HFF-Myc (cell line): ENCODE measurements at regions not wholly inside any gene's neighbourhood (a gene's known extent, or its start where the extent isn't known, plus 50 kb on each side); places are given as distances from the start of the nearest gene placed in this dataset.
A peak's percentile ranks its signal among the peaks of the same experiment; 100 is the strongest.

Source experiments
- DNase-seq: peaks from one replicate; pipeline ENCODE4 v3.0.0-alpha.2; 2011; ENCODE audit warnings: low read depth; ENCODE audit errors: extremely low read depth
- H3K4me3 ChIP-seq: replicated peaks from 2 replicates; pipeline ENCODE4 v1.5.1; 2011; ENCODE audit warnings: low read depth, mild to moderate bottlenecking, control low read depth, low read length
- TF ChIP-seq, protein P1 (sequence below): IDR thresholded peaks from 2 replicates; pipeline ENCODE4 v1.5.1; 2012; ENCODE audit warnings: mild to moderate bottlenecking, low read depth, low read length, control low read depth; ENCODE audit errors: missing control alignments

DNA sequence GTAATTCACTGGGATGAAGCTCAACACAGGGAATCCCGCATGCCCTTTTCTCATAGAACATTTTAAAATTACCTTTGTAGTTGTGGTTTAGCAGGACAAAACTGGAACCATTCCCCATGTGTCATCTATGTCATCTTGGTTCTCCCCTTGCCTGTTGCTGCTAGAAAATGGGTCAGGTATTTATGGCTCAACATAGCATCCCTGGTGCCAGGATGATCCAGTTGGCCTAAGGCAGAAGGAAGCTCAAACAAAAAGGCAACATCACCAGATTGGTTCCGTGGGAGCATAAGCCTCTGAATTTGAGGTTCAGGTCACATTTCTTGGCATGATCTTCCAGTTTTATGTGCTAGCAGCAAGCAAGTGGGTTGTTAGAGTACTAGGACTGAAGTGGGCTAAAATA, 552.6 kb upstream of the BOD1L1 start:
- TF ChIP-seq, protein P1, sequence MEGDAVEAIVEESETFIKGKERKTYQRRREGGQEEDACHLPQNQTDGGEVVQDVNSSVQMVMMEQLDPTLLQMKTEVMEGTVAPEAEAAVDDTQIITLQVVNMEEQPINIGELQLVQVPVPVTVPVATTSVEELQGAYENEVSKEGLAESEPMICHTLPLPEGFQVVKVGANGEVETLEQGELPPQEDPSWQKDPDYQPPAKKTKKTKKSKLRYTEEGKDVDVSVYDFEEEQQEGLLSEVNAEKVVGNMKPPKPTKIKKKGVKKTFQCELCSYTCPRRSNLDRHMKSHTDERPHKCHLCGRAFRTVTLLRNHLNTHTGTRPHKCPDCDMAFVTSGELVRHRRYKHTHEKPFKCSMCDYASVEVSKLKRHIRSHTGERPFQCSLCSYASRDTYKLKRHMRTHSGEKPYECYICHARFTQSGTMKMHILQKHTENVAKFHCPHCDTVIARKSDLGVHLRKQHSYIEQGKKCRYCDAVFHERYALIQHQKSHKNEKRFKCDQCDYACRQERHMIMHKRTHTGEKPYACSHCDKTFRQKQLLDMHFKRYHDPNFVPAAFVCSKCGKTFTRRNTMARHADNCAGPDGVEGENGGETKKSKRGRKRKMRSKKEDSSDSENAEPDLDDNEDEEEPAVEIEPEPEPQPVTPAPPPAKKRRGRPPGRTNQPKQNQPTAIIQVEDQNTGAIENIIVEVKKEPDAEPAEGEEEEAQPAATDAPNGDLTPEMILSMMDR: no peak
- H3K4me3 ChIP-seq: no peak overlapping the region
- no peak for DNase-seq

DNA sequence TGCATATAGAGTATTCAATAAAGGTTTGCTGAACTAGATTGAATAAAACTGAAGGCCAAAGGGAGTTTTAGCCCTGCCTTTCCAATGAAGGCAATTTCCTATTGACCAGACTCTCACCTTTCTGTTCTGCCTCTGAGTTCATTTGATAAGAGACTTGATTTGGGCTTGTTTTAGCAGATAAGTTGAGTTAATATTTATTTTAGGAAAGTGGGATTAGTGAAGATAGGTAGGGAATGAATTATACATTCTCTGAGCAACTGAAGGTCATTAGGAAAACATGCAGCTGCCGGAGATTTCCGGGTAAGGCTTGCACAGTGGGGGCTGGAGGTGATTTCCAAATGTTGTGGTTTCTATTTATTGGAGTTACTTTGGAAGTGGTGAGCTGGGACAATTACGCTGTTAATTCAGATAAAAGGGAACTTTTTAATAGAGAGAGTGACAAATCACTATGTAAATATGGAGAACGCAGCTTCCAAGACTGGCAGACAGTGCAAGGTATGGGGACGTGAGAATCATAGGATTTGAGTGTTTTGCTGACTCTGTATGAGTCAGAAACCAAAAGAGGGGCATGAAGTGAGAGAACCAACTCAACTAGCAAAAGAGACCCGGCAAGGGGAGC, 553.6 kb upstream of the BOD1L1 start:
- TF ChIP-seq, protein P1: no peak
- DNase-seq: no peak
- H3K4me3 ChIP-seq: no peak overlapping the region

GRCh38 chr4:14182148-14182547, 554.6 kb upstream of the BOD1L1 start:
- TF ChIP-seq, protein P1: no peak
- no peak for DNase-seq
- H3K4me3 ChIP-seq: no peak overlapping the region

DNA sequence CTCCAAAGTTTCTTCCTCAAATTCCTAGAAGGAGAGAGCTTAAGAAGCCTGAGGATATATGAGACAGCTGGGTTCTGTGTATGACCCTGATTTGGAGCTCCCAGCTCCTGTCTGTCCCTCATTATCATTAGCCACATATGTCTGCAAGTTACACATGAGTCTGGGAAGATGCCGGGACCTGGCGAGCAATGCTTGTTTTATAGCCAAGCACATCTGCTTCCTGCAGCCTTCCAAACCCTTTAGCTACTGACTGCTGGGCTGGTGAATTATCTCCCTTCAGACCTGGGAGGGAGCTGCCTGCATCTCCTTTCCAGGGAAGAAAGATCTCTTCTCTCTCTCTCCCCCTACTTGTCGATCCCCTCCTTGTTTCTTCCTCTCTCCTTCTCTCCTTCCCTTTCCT, 556.7 kb upstream of the BOD1L1 start:
- H3K4me3 ChIP-seq: no peak overlapping the region
- TF ChIP-seq, protein P1: no peak
- peak; percentile 51 for DNase-seq

DNA sequence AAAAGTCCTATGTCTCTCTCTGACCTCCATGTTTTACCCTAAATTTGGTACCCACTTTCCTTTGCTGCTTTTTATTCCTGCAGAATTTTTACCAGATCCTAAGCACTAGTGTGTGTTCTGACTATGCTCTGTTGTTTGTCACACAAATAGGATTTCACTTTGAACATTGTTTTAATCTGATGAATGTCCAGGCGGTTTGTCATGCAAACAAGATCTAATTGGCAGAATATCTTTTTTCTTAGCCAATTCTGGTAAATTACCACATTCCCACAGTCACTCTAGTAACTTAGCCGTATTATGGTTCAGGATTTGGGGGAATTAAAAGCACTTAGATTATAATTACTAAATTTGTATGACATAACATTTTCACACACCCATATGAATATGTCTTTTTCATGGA, 557.2 kb upstream of the BOD1L1 start:
- DNase-seq: no peak
- H3K4me3 ChIP-seq: no peak overlapping the region
- TF ChIP-seq, protein P1: no peak

DNA sequence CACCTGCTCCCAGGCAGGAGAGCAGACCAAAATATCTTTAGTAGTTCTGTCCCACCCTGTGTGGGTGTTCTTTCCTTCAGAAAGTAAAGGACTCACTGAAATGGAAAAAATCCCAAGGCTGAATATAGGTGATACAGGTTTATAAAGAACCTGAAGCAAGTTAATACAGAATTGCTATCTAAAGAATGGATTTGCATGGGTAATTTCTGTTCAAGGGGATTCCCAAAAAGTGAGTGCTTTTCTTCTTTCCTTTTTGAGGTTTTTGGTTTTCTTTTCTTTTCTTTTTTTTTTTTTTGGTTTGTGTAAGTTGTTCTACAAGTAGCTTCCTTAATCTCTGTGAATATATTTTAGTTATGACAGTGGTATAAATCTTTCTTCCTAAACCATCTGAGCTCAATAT, 560.7 kb upstream of the BOD1L1 start:
- TF ChIP-seq, protein P1: no peak
- DNase-seq: no peak
- no peak overlapping the region for H3K4me3 ChIP-seq

- no peak overlapping the region for H3K4me3 ChIP-seq
- DNase-seq: no peak
- TF ChIP-seq, protein P1: no peak
Observed at GRCh38 chr4:14193601-14194000, 566.1 kb upstream of the BOD1L1 start.
